Small intestine (tissue), 7 donors: ENCODE measurements at regions not wholly inside any gene's neighbourhood (a gene's known extent, or its start where the extent isn't known, plus 50 kb on each side); places are given as distances from the start of the nearest gene placed in this dataset.
"Not testable (repeated sequence)": the region's sequence is repeated elsewhere in the genome, so short reads cannot be mapped to it uniquely, and the experiment has no call there.

Experiments
- DNase-seq, 2 donors: peaks; one replicate each; pipeline versions ENCODE4 v3.0.0 to v3.0.0-alpha.2; 2013
- FAIRE-seq: peaks from 2 replicates; lab custom pipeline; 2012; peaks lifted over from hg19 to GRCh38; lab: Jason Lieb, UNC
- H3K27ac ChIP-seq, 3 donors: one replicate each; pipeline ENCODE4 v1.5.1; 2013; ENCODE audit warnings: low read length in 2 of 3, mild to moderate bottlenecking in 2 of 3, control low read depth in 1 of 3, inconsistent platforms in 1 of 3, low read depth in 1 of 3, moderate library complexity in 1 of 3
- H3K27me3 ChIP-seq, 3 donors: one replicate each; pipeline ENCODE4 v1.6.1; 2013; ENCODE audit warnings: low read length in 3 of 3, inconsistent platforms in 1 of 3; ENCODE audit not compliant: control insufficient read depth in 3 of 3, insufficient read depth in 3 of 3
- H3K36me3 ChIP-seq, 3 donors: one replicate each; pipeline ENCODE4 v1.6.1; 2013; ENCODE audit warnings: low read length in 3 of 3, inconsistent platforms in 1 of 3, low read depth in 1 of 3, mild to moderate bottlenecking in 1 of 3, moderate library complexity in 1 of 3; ENCODE audit not compliant: control insufficient read depth in 3 of 3, insufficient read depth in 2 of 3
- H3K4me1 ChIP-seq, 3 donors: one replicate each; pipeline ENCODE4 v1.6.1; 2013; ENCODE audit warnings: low read length in 2 of 3, inconsistent platforms in 1 of 3, low read depth in 1 of 3, mild to moderate bottlenecking in 1 of 3, moderate library complexity in 1 of 3; ENCODE audit not compliant: control insufficient read depth in 3 of 3, insufficient read depth in 2 of 3
- H3K4me3 ChIP-seq, 3 donors: one replicate each; pipeline ENCODE4 v1.5.1; 2013; ENCODE audit warnings: low read length in 3 of 3, control low read depth in 1 of 3, inconsistent platforms in 1 of 3, low read depth in 1 of 3, mild to moderate bottlenecking in 1 of 3, moderate library complexity in 1 of 3
- H3K9me3 ChIP-seq, 2 donors: one replicate each; pipeline ENCODE4 v1.6.1; 2013; ENCODE audit warnings: low read depth in 1 of 2, low read length in 1 of 2; ENCODE audit not compliant: control insufficient read depth in 2 of 2, insufficient read depth in 1 of 2
- WGBS, 3 donors: extraction: QIAGEN DNeasy Blood & Tissue Kit; methylation state at CpG; one replicate each; pipeline ENCODE4 v1.1.7; 2013; 5-methylcytosine and 5-hydroxymethylcytosine counted together
- donor health status: healthy with polysubstance abuse.
- donor health status: control.
- donor health status: control.
- donor health status: Bipolar disorder and iron deficiency.
- donor health status: healthy.

DNA sequence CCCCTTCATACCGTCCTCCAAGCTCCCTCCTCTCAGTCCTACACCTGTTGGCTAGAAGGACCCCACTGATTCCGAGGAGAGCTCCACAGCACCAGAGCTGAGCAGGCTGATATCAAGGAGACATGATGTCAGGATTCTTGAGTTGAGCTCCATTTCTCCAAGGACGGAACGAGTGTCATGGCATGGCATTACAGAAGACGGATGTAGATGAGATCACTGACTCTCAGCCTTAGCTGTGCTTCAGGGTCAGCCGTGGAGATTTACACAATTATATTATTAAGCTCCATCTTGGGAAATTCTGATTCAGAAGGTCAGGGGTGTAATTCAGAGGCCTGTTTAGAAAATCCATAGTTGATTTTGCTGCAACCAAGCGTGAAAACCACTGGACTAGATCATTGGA, 428.9 kb upstream of the B3GAT1 start:
- H3K36me3 ChIP-seq: no peaks in the 10 kb centered on the region
- no peaks in the 10 kb centered on the region for H3K27me3 ChIP-seq
- no peaks in the 10 kb centered on the region for H3K9me3 ChIP-seq
- FAIRE-seq: no peak
- no peak overlapping the region for H3K27ac ChIP-seq
- H3K4me3 ChIP-seq: no peak overlapping the region
- no peak for DNase-seq
- H3K4me1 ChIP-seq: no peaks in the 10 kb centered on the region
- 73 to 88% (median 80%) methylated on average over 7 of the region's 7 CpGs for WGBS, 3 donors

GRCh38 chr11:134840165-134840564, 428.1 kb upstream of the B3GAT1 start:
- H3K4me3 ChIP-seq, H3K4me1 ChIP-seq, H3K27me3 ChIP-seq, H3K9me3 ChIP-seq, FAIRE-seq, H3K36me3 ChIP-seq, H3K27ac ChIP-seq, DNase-seq: not testable (repeated sequence)
- WGBS, 3 donors: 49 to 67% (median 50%) methylated on average over 2 of the region's 4 CpGs

DNA sequence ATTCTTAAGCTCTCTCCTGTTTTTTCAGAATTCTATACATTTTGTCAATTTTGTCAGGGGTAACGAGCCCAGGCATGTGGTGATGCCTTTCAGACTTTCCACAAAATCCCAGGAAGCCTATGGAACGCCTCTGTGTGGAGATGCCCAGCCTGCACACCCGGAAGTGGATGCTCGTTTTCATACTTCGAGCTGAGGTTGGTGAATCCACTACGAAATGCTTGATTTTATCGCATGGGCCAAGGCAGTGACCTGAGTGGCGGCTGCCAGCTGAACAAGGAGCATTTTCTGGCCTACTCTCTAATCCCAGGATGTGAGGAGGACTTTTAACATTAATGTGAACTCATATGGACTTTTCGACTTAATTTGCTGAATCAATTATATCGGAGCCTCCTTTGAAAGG, 426.7 kb upstream of the B3GAT1 start:
- Histone ChIP-seq H3K27ac (no peak overlapping the region), H3K4me3 (no peak overlapping the region), H3K36me3 (no peaks in the 10 kb centered on the region), H3K4me1 (no peaks in the 10 kb centered on the region), H3K9me3 (no peaks in the 10 kb centered on the region), H3K27me3 (no peaks in the 10 kb centered on the region)
- DNase-seq: no peak
- 79 to 83% (median 79%) methylated on average over 10 of the region's 10 CpGs for WGBS, 3 donors
- FAIRE-seq: no peak

GRCh38 chr11:134837887-134838232, 425.8 kb upstream of the B3GAT1 start:
- DNase-seq (no peak), FAIRE-seq (no peak)
- Histone ChIP-seq H3K36me3 (no peaks in the 10 kb centered on the region), H3K9me3 (no peaks in the 10 kb centered on the region), H3K4me3 (no peak overlapping the region), H3K4me1 (no peaks in the 10 kb centered on the region), H3K27ac (no peak overlapping the region), H3K27me3 (peaks cover 0 to under 1% (median 0%) of the 10 kb centered on the region in 3 donors)
- 62 to 82% (median 70%) methylated on average over 6 of the region's 6 CpGs for WGBS, 3 donors

DNA sequence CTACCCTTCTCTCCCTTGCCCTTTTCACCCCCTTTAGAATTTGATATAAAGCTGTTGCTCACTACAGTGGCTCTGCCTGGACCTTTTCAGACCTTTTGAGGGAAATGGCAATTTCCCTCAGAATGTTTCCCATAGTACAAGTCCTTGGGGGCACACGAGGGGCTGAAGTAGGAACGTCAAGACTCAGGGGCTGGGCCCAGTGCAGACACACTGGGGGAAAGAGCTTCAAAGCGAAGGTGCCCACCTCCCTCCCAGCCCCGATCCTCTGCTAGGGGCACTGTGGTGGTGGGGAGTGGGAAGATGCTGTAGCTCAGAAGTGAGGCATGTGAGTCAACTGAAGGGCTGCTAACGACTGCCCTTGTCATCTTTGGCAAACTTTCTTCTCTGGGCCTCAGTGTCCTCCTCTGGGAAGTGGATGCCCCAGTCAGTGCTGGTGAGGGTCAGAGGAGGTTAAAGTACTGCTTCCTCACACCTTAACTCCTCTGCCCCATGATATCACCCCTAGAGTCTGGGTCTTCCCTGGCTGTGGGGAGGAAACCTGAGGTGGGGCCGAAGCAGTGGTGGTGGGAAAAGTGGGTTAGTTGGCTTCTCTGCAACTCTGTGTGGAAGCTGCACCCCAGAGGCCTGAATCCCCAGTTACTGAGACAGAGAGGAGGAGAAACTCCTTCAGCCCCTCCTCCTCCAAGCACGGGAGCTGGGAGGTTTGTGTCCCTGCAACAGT, 425.3 kb upstream of the B3GAT1 start:
- DNase-seq (no peak), FAIRE-seq (no peak)
- no peaks in the 10 kb centered on the region for H3K9me3 ChIP-seq
- no peaks in the 10 kb centered on the region for H3K4me1 ChIP-seq
- no peak overlapping the region for H3K4me3 ChIP-seq
- H3K27ac ChIP-seq: no peak overlapping the region
- H3K36me3 ChIP-seq: no peaks in the 10 kb centered on the region
- H3K27me3 ChIP-seq: peaks cover 0 to 2% (median 0%) of the 10 kb centered on the region in 3 donors
- WGBS, 3 donors: 70 to 78% (median 72%) methylated on average over 7 of the region's 7 CpGs

DNA sequence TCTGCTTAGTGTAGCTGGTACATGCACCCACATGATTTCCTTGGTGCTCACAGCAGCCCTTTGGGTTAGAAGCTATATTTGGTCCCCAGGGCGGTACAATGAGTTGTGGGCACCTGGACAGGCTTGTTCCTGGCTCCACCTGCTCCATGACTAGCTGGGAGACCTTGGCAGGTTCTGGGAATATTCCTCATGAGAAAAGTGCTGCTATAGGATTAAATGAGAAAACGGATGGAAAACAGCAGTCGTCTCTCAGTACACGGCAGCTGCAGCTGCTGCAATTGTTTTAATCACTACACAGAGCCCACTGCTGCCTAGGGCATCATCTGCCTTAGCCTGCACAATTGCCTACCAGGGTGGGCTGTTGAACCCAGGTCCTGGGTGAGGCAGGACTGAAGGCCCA, 424.5 kb upstream of the B3GAT1 start:
- H3K9me3 ChIP-seq: no peaks in the 10 kb centered on the region
- DNase-seq: no peak
- FAIRE-seq: no peak
- 58 to 65% (median 62%) methylated on average over 4 of the region's 4 CpGs for WGBS, 3 donors
- H3K4me1 ChIP-seq: no peaks in the 10 kb centered on the region
- no peaks in the 10 kb centered on the region for H3K36me3 ChIP-seq
- no peak overlapping the region for H3K27ac ChIP-seq
- no peak overlapping the region for H3K4me3 ChIP-seq
- peaks cover 0 to 2% (median 0%) of the 10 kb centered on the region in 3 donors for H3K27me3 ChIP-seq

DNA sequence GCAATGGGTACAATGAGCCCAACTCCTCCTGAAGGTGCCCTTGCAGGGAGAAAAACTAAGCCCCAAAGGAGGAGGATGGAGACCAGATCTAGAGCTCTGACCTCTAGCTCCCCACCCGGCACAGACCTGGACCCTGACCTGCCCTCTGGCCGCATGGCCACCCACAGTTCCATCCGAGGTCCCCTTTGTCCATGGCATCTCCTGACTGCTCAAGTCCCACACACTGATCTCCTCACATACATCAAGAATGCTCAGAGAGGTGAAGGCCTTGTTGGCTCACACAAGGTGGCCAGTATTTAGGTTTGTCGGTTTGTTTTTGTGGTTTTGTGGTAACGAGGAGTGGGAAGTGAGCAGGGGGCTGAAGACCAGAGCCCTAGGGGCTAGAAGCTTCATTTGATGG, 423.5 kb upstream of the B3GAT1 start:
- no peak overlapping the region for H3K27ac ChIP-seq
- no peak for FAIRE-seq
- peaks cover 0 to 2% (median 0%) of the 10 kb centered on the region in 3 donors for H3K27me3 ChIP-seq
- no peak for DNase-seq
- H3K4me3 ChIP-seq: no peak overlapping the region
- no peaks in the 10 kb centered on the region for H3K36me3 ChIP-seq
- WGBS, 3 donors: 73 to 76% (median 73%) methylated on average over 5 of the region's 5 CpGs
- no peaks in the 10 kb centered on the region for H3K4me1 ChIP-seq
- H3K9me3 ChIP-seq: no peaks in the 10 kb centered on the region

DNA sequence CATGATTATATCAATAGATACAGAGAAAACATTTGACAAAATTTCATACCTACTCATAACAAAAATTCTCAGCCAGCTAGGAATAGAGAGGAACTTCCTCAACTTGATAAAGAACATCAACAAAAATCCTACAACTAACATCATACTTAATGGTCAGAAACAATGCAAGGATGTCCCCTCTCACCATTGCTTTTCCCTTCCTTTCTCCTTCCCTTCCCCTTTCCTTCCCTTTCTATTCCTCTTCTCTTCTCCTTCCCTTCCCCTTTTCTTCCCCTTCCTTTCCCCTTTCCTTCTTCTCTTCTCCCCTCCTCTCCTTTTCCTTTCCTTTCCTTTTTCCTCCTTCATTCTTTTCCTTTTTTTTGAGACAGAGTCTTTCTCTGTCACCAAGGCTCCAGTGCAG, 418.3 kb upstream of the B3GAT1 start:
- H3K27me3 ChIP-seq: peaks cover 0 to 2% (median 0%) of the 10 kb centered on the region in 3 donors
- no peaks in the 10 kb centered on the region for H3K4me1 ChIP-seq
- FAIRE-seq: no peak
- H3K36me3 ChIP-seq: no peaks in the 10 kb centered on the region
- no peak overlapping the region for H3K27ac ChIP-seq
- no peak for DNase-seq
- no peak overlapping the region for H3K4me3 ChIP-seq
- H3K9me3 ChIP-seq: no peaks in the 10 kb centered on the region

GRCh38 chr11:134823970-134824369, 411.9 kb upstream of the B3GAT1 start:
- Histone ChIP-seq H3K4me1 (peaks cover 0 to 12% (median 5%) of the 10 kb centered on the region in 3 donors), H3K27me3 (no peaks in the 10 kb centered on the region), H3K4me3 (no peak overlapping the region), H3K36me3 (no peaks in the 10 kb centered on the region), H3K9me3 (no peaks in the 10 kb centered on the region), H3K27ac (no peak overlapping the region)
- FAIRE-seq (no peak), DNase-seq (no peak)
- WGBS, 3 donors: 82 to 95% (median 86%) methylated on average over 4 of the region's 4 CpGs
